AG09319 (cell line): ENCODE measurements at regions not wholly inside any gene's neighbourhood (a gene's known extent, or its start where the extent isn't known, plus 50 kb on each side); places are given as distances from the start of the nearest gene placed in this dataset.

Source experiments
- DNase-seq: peaks from one replicate; pipeline ENCODE4 v3.0.0-alpha.2; 2010; ENCODE audit warnings: low read depth; ENCODE audit errors: extremely low read depth
- TF ChIP-seq, protein P1 (sequence below): IDR thresholded peaks from 2 replicates; pipeline ENCODE4 v1.5.1; 2011; ENCODE audit warnings: low read depth, mild to moderate bottlenecking, inconsistent platforms, low read length, moderate library complexity

DNA sequence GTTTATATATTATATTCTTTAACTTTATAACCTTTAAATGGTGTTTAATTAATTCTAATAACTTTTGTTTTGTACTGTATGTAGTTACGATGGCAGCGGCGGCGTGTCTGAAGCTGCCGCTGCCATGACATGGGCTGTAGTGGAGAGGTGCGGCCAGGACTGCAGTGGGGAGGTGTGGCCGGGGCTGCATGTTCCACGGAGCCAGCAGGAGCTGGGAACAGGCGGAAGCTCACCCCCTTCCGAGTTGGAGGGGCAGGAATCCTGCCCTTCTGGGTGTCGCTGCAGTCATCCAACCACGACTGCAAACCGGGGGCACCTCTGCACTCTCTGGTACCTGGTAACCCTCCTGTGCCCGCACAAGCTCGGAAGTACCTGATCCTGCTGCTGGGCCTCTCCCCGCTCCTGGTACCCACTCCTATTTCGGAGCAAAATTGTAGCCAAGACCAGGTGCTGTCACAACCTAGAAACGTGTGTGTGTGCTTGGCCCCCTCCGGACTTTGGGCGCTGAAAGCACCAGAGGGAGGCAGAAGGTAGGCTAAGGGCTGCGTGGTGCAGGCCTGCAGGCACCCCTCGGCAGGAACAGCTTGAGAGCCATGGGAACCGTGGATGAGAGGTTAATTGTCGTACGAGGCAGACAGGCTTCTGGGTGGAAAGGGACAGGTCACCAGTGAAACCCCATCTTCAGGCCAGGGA is 1329.7 kb upstream of the SLC39A10 start:
- TF ChIP-seq, protein P1, sequence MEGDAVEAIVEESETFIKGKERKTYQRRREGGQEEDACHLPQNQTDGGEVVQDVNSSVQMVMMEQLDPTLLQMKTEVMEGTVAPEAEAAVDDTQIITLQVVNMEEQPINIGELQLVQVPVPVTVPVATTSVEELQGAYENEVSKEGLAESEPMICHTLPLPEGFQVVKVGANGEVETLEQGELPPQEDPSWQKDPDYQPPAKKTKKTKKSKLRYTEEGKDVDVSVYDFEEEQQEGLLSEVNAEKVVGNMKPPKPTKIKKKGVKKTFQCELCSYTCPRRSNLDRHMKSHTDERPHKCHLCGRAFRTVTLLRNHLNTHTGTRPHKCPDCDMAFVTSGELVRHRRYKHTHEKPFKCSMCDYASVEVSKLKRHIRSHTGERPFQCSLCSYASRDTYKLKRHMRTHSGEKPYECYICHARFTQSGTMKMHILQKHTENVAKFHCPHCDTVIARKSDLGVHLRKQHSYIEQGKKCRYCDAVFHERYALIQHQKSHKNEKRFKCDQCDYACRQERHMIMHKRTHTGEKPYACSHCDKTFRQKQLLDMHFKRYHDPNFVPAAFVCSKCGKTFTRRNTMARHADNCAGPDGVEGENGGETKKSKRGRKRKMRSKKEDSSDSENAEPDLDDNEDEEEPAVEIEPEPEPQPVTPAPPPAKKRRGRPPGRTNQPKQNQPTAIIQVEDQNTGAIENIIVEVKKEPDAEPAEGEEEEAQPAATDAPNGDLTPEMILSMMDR: no peak
- DNase-seq: no peak

DNA sequence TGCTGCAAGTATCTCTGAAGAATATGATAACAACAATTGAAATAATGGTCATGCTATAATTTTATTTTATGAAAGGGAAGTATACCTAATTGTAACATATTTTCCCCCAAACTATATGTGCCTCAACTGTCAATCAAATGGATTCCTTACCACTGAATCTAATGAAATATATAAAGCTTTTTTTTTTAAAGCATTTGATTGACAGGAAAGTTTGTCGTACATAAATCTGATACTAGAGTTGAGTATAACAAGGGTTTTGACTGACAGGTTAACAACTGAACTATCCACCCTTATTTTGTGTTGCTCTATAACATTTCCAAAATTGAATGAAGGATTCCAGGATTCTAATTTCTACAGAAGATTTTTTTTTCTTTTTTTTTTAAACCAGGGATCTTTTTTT is 1333.3 kb upstream of the SLC39A10 start:
- no peak for DNase-seq
- TF ChIP-seq, protein P1: no peak

DNA sequence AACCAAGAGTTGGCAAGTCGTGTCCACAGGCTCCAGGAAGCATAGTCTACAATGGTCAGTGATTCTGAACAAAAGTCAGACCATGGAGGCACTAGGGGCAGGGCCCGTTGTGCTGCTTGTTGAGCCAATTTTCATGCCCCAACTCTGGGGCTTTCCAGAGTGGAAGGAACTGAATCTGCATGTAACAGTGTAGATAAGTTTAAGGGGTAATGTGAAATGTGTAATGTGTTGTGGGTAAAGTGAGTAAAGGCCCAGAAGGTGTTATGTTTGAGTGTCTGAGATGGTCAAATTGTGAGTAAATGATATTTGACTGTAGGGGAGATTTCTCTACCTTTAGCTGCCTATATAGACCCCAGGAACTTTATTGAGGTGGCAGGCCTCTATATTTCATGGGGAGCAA is 1336.5 kb upstream of the SLC39A10 start:
- no peak for DNase-seq
- TF ChIP-seq, protein P1: no peak

DNA sequence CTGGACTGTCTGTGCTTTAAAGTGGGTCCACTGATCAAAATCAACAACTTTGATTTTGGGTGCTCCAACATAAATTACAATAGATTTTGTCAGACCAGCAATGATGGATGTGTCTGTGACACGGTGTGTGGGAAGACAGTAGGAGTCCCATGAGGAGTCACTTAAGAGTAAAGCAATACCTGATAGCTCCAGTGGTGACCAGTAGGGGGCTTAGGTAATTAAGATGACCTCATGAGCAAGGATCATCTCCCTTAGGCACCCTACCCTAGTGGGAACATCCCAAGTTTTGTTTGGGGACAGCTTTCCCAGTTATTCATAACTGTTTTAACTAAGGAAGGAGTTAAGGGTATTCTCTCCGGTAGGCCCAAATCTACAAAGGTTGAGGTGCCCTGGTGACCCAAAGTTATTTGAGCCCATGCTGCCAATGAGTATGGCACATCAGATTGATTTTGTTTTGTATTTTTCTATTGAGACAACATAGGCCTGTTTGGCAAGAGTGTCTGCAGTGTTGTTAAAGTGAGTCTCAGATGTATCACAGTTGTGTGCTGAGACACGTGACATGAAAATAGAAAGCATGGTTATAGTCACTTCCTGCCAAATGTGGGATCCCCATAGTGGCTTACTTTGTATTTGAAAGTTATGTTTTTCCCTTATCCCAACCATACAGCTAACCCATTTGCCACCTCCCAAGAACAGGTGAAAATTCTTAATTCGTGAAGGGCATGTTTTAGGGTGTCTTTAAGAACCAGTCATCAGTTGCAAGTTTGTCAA is 1337.6 kb upstream of the SLC39A10 start:
- TF ChIP-seq, protein P1: no peak
- DNase-seq: no peak

DNA sequence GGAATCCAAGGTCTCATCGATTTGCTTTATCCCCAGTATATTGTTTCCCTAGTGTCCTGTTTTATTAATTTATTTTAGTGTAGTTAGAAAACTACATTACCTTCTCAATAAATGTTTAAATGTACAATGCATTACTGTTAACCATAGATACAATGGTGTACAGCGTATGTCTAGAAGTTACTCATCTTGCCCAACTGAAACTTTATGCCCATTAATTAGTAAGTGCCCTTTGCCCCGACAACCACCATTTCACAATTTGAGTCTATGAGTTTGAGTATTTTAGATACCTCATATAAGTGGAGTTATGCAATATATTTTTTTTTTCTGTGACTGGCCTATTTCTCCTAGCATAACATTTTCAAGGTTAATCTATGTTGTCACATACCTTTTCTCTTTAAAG is 1343.0 kb upstream of the SLC39A10 start:
- no peak for DNase-seq
- TF ChIP-seq, protein P1: no peak

DNA sequence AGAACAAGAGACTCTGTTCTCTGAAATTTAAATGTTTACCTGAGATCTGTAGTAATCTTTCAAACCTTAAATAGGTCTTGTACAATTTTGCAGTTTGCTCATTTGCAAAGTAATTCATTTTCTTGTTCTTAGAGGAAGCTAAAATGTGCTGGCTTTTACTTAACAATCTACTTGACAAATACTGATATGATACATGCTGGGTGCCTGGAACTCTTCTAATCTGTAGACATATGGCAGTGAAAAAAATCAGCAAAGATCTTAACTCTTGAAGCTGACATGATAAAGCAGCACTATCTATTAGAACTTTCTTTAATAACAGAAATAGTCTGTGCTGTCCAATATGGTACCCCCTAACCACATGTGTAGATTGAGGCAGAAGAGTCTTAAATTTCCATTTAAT is 1352.8 kb upstream of the SLC39A10 start:
- no peak for DNase-seq
- TF ChIP-seq, protein P1: no peak

DNA sequence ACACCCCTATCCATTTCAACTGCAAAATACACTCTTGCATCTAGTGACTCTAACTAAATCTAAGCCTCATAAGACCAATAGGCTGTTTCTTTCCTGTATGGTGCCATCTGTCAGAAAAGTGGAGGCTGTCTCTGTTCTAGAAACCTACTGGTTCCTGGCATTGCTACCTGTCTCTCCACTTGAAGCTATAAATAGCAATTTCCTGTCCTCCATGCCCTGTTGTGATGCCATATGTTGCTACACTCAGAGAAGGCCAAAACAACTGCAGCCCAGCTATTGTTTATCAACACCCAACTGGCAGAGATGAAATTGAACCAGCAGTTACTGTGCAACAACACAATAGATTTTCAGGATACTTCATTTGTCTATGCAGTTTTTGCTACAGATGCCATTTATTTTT is 1355.1 kb upstream of the SLC39A10 start:
- no peak for DNase-seq
- TF ChIP-seq, protein P1: no peak
